HUES48 (cell line): ENCODE measurements at regions not wholly inside any gene's neighbourhood (a gene's known extent, or its start where the extent isn't known, plus 50 kb on each side); places are given as distances from the start of the nearest gene placed in this dataset.

Experiments used
- H3K27ac ChIP-seq: one replicate; pipeline ENCODE4 v1.7.0; 2013; ENCODE audit warnings: low read depth, low read length, inconsistent platforms
- H3K27me3 ChIP-seq: 2 replicates; pipeline ENCODE4 v1.6.1; 2013; ENCODE audit warnings: mild to moderate bottlenecking, low read length; ENCODE audit not compliant: control insufficient read depth, insufficient read depth
- H3K36me3 ChIP-seq: 2 replicates; pipeline ENCODE4 v1.6.1; 2013; ENCODE audit warnings: low read length; ENCODE audit not compliant: control insufficient read depth, insufficient read depth
- H3K4me1 ChIP-seq: 2 replicates; pipeline ENCODE4 v1.6.1; 2013; ENCODE audit warnings: mild to moderate bottlenecking, low read length; ENCODE audit not compliant: control insufficient read depth, insufficient read depth
- H3K4me3 ChIP-seq: 2 replicates; pipeline ENCODE4 v1.5.1; 2013; ENCODE audit warnings: mild to moderate bottlenecking, low read depth, low read length
- H3K9ac ChIP-seq: 2 replicates; pipeline ENCODE4 v1.6.1; 2013; ENCODE audit warnings: mild to moderate bottlenecking, low read depth, low read length, moderate library complexity
- H3K9me3 ChIP-seq: 2 replicates; pipeline ENCODE4 v1.6.1; 2013; ENCODE audit warnings: low read length; ENCODE audit not compliant: control insufficient read depth, insufficient read depth

GRCh38 chr5:32512926-32513325, 68.4 kb upstream of the ZFR start:
- H3K4me1 ChIP-seq: peaks cover 2% of the 10 kb centered on the region
- H3K27me3 ChIP-seq: no peaks in the 10 kb centered on the region
- H3K27ac ChIP-seq: no peak overlapping the region
- no peaks in the 10 kb centered on the region for H3K36me3 ChIP-seq
- H3K4me3 ChIP-seq: no peak overlapping the region
- no peak overlapping the region for H3K9ac ChIP-seq
- H3K9me3 ChIP-seq: no peaks in the 10 kb centered on the region

DNA sequence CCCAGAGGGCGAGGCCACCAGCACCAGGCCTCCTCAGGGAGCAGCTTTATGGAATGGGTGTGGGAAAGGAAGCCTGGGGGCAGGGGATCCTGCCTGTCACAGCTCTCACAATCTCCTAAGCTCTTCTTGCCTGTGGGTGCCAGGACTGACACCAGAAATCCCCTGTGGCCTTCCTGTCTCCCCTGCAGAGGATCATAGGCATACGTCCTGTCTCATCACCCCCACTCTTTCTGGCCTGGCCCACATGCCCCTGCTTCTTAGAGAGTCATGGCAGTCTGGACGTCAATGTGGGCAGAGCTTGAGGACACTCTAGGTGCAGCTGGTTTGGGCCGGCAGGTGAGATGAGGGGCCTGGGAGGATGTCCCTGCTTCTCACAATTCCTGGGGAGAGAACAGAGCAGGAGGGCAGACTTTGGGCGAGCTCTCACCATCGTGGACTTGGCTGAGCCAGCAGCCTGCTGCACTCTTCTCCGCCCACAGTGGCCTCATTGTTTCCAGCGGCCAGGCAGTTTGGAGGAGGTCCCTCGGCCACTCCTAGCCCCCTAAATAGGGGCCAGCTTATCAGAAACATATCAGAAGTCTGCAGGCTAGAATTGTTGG, 67.3 kb upstream of the ZFR start:
- no peak overlapping the region for H3K9ac ChIP-seq
- no peak overlapping the region for H3K27ac ChIP-seq
- peaks cover 13% of the 10 kb centered on the region for H3K4me1 ChIP-seq
- H3K27me3 ChIP-seq: no peaks in the 10 kb centered on the region
- H3K9me3 ChIP-seq: no peaks in the 10 kb centered on the region
- H3K4me3 ChIP-seq: no peak overlapping the region
- H3K36me3 ChIP-seq: no peaks in the 10 kb centered on the region

DNA sequence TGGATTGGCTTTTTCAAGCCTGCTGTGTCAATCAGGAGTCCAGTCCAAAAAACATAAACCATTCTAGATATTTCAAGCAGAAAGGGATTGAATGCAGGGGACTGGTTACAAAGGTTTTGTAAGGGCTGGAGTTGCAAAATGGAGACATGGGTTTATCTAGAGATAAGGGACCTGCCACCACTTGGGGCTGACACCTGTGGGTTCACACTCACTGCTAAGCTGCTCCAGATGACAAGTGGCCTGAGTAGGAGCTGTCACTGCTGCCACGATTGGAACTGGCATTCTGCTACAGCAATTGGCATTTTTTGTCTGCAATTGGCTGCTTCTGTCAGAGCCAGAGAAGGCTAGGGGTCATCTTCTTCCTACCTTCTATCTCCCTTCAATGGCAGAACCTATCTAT, 66.3 kb upstream of the ZFR start:
- H3K36me3 ChIP-seq: no peaks in the 10 kb centered on the region
- peaks cover 3% of the 10 kb centered on the region; the same call in 1 of the 2 replicates for H3K27me3 ChIP-seq

DNA sequence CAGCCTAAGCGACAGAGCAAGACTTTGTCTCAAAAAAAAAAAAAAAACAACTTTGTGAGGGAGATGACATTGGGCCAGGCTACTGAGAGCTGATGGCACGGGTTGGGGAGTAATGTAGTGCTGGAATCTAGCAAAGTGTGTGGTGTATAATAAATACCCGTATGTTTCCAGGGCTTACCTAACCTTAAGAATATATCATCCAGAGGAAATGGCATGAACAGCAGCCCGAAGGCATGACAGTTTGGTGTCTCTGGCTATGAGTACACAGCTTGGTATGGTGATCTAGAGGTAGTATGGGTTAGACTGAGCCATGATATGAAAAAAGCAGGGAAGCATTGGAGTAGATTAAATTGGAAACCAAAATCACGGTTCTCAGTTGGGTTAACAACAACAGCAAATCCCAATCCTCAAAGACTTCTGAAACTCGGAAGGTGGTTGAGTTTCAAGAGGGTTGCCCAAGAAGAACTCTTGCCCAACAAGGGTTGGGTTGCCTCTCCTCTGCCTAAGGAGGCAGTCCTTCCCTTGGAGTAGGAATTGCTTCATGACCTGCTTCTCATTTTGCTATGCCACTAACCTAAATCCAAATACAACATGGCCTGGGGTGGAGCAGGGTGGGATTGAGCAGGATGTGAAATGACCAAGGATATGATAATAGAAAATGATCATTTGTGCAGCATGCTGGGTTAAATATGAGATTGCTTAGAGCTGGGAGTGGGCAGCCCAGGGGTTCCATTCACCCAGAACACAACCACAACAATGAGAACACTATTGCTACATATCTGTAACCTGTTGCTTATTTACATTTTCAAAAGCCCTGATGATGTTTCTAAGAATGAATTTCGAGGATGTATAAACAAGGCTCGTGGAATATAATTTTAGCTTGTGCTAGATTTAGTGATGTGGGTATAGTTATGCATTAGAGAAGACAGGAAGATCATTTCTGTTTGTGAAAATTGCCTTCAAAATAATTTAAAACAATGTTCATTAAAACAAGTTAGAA, 64.6 kb upstream of the ZFR start:
- Histone ChIP-seq H3K36me3 (no peaks in the 10 kb centered on the region), H3K4me1 (peaks cover 37% of the 10 kb centered on the region), H3K9ac (no peak overlapping the region), H3K27ac (no peak overlapping the region), H3K27me3 (peaks cover 16% of the 10 kb centered on the region), H3K4me3 (no peak overlapping the region), H3K9me3 (no peaks in the 10 kb centered on the region)

More for the DNA sequence above, 66.3 kb upstream of the ZFR start:
- Histone ChIP-seq H3K9me3 (no peaks in the 10 kb centered on the region), H3K4me1 (peaks cover 23% of the 10 kb centered on the region), H3K4me3 (no peak overlapping the region), H3K27ac (no peak overlapping the region), H3K9ac (no peak overlapping the region)

DNA sequence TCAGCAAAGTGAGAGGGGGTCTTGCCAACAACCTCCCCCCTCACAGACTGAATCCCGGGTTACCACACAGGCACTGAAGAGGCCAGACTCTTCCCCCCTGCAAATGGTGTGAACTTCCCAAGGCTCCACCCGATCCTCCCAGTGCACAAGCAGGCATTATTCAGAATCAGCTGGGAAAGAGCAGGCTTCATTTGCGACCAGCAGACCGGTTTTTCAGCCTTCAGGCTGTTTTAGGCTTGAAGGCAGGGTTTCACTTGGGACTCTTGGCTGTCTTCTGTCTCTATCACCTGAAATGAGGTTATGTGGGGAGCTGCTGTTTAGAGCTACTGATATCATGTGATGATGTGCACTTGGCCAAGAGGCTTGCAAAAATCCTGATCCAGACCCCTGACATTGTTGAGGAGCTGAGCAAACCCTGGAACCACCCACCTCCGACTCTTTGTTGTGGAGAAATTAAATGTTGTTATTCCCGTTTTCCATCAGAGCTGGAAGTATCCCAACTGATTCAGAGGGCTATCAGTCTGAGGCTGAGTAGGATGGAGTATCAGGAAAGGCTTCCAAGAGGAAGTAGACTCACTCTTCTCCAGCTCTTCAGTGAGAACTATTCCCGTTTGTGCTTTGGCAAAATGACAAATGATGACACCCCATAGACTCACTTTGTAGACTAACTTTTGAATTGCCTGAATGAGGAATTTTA, 63.3 kb upstream of the ZFR start:
- Histone ChIP-seq H3K4me3 (no peak overlapping the region), H3K4me1 (peaks cover 37% of the 10 kb centered on the region), H3K36me3 (no peaks in the 10 kb centered on the region), H3K27me3 (peaks cover 21% of the 10 kb centered on the region), H3K9ac (no peak overlapping the region), H3K27ac (no peak overlapping the region), H3K9me3 (no peaks in the 10 kb centered on the region)

DNA sequence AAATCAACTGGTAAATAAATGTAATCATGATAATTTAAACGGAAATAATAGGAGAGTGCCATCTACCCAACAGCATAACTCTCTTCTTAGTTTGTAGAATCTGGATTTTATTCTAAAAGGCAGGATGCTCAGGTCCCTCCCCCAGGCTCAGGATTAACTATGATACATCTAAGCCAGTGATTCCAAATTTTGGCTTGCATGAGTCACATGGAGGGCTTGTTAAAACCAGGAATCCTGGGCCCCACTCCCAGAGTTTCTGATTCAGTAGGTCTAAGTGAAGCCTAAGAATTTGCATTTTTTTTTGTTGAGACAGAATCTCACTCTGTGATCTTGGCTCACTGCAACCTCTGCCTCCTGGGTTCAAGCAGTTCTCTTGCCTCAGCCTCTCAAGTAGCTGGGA, 62.3 kb upstream of the ZFR start:
- peaks cover 28% of the 10 kb centered on the region for H3K27me3 ChIP-seq
- no peak overlapping the region for H3K4me3 ChIP-seq
- no peak overlapping the region for H3K9ac ChIP-seq
- H3K9me3 ChIP-seq: no peaks in the 10 kb centered on the region
- no peak overlapping the region for H3K27ac ChIP-seq
- no peaks in the 10 kb centered on the region for H3K36me3 ChIP-seq
- peaks cover 42% of the 10 kb centered on the region for H3K4me1 ChIP-seq

DNA sequence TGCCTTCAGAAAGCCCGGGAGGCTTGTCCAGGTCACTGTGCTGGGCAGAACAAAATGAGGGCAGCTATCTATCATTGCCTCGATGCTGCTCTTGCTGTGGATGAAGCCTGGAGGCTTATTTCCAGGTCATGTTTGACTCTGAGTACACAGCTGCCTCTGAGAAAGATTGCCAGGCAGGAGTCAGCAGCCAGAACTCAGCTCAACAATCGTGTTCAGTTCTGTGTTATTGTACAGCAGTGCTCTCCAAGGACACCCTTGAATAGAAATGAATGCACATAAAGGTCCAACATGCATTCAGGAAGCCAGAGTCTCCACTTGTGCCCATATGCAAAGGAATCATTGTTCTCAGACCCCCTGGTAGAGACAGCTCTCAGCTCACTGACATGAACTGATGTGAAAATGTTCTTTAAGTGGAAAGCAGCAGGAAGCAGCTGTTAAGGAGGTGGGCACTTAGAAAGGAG, 61.7 kb upstream of the ZFR start:
- Histone ChIP-seq H3K27ac (no peak overlapping the region), H3K4me1 (peaks cover 47% of the 10 kb centered on the region), H3K27me3 (peaks cover 33% of the 10 kb centered on the region), H3K36me3 (no peaks in the 10 kb centered on the region), H3K9me3 (no peaks in the 10 kb centered on the region), H3K9ac (no peak overlapping the region), H3K4me3 (no peak overlapping the region)

DNA sequence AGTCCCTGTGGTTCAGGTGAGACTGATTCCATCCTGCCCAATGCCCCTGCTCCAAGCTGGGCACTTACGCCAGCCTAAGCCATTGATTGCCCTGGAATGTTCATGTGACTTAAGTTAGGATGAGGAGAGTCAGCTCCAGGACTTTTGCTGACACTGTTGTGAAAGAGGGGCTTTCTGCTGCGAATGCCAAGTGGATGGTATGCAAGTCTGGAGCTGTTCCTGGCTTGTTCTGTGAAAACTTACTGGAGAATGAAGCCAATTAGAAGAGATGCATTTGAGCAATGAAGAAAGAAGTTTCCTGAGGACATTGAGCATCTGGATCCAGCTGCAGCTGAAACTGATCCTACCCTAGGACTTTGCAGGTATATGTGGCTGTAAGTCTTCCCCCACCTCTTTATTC, 61.2 kb upstream of the ZFR start:
- peaks cover 38% of the 10 kb centered on the region for H3K27me3 ChIP-seq
- H3K4me1 ChIP-seq: peaks cover 52% of the 10 kb centered on the region
- H3K36me3 ChIP-seq: no peaks in the 10 kb centered on the region
- H3K27ac ChIP-seq: no peak overlapping the region
- H3K4me3 ChIP-seq: no peak overlapping the region
- no peaks in the 10 kb centered on the region for H3K9me3 ChIP-seq
- no peak overlapping the region for H3K9ac ChIP-seq

DNA sequence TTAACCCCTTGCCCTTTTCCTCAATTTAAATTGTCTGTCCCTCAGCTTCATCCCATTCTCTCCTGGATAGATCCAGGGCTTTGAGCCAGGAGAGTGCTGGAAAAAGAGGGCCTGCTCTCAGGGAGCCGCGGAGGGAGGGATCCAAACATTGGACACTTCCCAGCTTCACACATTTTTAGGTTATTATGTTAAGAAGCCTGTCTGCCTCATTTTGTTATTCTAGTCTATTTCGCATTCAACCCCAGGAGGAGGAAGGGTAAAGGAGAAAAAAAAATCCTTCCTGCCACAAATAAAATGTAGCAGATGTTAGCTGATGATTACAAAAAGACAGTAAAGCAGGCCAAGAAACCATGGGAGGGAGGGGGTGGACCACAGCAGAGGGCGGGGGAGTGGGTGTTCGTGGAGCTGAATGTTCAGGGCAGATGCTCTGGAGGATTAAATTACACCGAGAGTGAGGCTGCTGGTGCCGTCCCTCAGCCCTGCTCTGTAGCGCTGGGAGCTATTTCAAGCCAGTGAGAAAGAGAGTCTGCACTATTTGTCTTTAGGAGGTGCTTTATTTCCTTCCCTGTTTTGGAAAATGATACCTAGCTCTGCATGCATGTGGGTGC, 60.6 kb upstream of the ZFR start:
- Histone ChIP-seq H3K9me3 (no peaks in the 10 kb centered on the region), H3K27ac (no peak overlapping the region), H3K9ac (no peak overlapping the region), H3K4me3 (no peak overlapping the region), H3K27me3 (peaks cover 40% of the 10 kb centered on the region), H3K36me3 (no peaks in the 10 kb centered on the region), H3K4me1 (peaks cover 56% of the 10 kb centered on the region)

DNA sequence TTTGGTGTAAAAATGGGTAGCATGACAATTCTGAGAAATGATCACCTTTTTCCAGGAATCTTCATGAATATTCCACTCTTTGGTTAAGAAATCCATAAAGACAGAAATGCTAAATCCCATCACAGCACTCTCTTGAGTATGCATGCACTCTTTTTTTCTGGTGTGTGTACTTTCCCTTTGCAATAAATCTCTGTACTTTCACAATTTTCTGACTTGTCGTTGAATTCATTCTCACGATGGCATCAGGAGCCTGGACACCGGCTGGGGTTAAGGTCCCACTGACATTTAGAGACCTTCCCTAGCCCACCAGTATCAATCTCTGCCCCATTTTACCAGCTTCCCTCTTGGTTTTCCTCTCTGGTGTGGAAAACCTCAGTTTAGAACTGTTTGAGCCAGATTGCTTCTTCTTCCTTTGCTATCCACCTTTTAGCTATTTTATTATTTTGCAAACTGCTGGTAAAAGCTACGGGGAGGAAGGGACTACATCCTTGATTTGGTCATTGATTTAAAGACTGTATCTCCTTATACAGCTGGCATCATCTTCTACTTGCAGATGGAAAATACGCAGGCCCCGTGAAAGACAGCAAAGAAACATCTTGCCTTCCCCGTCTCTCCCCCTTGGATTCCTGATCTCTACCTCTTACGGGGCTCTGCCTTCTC, 59.9 kb upstream of the ZFR start:
- Histone ChIP-seq H3K9ac (no peak overlapping the region), H3K9me3 (no peaks in the 10 kb centered on the region), H3K4me1 (peaks cover 63% of the 10 kb centered on the region), H3K4me3 (no peak overlapping the region), H3K36me3 (no peaks in the 10 kb centered on the region), H3K27ac (no peak overlapping the region), H3K27me3 (peaks cover 44% of the 10 kb centered on the region)
